BLaER1 treated with 17β-estradiol and CSF1 and Interleukin-3, amounts not matched to agents 10 nM and 100 nM (cell line): ENCODE measurements at regions not wholly inside any gene's neighbourhood (a gene's known extent, or its start where the extent isn't known, plus 50 kb on each side); places are given as distances from the start of the nearest gene placed in this dataset.
A peak's percentile ranks its signal among the peaks of the same experiment; 100 is the strongest.

ENCODE experiments used
- H3K27ac ChIP-seq, 11 experiments: shearing (Covaris generic); formaldehyde crosslinking; 2 replicates each; pipeline ENCODE4 v1.8.1; 2022
- H3K27me3 ChIP-seq, 11 experiments: shearing (Covaris generic); formaldehyde crosslinking; 2 replicates each; pipeline ENCODE4 v1.8.1; 2022
- H3K36me3 ChIP-seq, 11 experiments: shearing (Covaris generic); formaldehyde crosslinking; 2 replicates each; pipeline ENCODE4 v1.8.1; 2022
- H3K4me1 ChIP-seq, 10 experiments: shearing (Covaris generic); formaldehyde crosslinking; 2 replicates each; pipeline ENCODE4 v1.8.1; 2022
- H3K4me2 ChIP-seq, 11 experiments: shearing (Covaris generic); formaldehyde crosslinking; 2 replicates each; pipeline ENCODE4 v1.8.1; 2022
- H3K4me3 ChIP-seq, 10 experiments: shearing (Covaris generic); formaldehyde crosslinking; 2 replicates each; pipeline ENCODE4 v1.8.1; 2022
- H3K9ac ChIP-seq, 11 experiments: shearing (Covaris generic); formaldehyde crosslinking; 2 replicates each; pipeline ENCODE4 v1.8.1; 2022
- H3K9me3 ChIP-seq, 11 experiments: shearing (Covaris generic); formaldehyde crosslinking; replicated peaks in 1 of 11; 2 replicates each; pipeline ENCODE4 v1.8.1; 2022
- H4K20me1 ChIP-seq, 11 experiments: shearing (Covaris generic); formaldehyde crosslinking; 2 replicates each; pipeline ENCODE4 v1.8.1; 2022
- Cebpa-rat ChIP-seq, 11 experiments: shearing (Covaris generic); IDR thresholded peaks; 2 replicates each; pipeline ENCODE4 v1.8.1; 2022

DNA sequence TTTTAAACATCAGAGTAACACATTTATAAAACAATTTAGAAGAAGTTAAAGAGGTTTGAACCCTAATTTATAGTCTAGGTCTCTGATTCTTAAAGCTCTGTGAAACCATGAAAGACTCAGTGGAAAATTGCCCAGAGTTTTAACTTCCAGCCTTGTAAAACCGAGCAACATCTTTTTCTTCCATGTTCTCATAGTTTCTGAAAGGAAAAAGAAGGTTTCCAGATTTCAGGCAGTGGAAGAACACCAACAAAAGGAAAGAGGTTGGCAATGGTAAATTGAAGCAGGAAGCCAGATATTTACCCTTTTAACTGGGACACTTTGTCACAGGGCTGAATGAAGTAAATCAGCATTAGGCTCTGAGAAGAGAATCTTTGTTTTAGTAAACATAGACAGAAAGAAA, 1999.3 kb downstream of the MAT2B start:
- no peak for TF ChIP-seq Cebpa-rat (IDR thresholded peaks at IDR 0.05)
- no peaks in the 10 kb centered on the region for H4K20me1 ChIP-seq
- H3K36me3 ChIP-seq: no peaks in the 10 kb centered on the region

DNA sequence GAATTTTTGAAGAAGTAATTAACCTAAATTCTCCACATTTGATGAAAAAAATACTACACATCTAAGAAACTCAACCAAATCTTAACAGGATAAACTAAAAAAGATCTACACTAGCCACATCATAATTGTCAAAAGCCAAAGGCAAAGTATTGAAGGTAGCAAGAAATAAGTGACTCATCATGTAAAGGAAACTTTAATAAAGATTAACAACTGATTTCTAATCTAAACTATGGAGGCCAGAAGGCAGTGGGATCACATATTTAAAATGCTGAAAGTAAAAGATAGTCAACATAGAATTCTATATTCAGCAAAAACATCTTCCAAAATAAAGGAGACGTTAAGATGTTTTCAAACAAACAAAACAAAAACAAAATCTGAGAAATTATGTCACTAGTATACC, 2002.9 kb downstream of the MAT2B start:
- no peak overlapping the region for H3K27ac ChIP-seq

More for the DNA sequence above, 1999.3 kb downstream of the MAT2B start:
- Histone ChIP-seq H3K9me3 (peaks cover 0 to 16% (median 8%) of the 10 kb centered on the region in 11 experiments; a peak in 16 of 22 replicates), H3K27ac (no peak overlapping the region), H3K4me2 (no peak overlapping the region), H3K27me3 (no peaks in the 10 kb centered on the region), H3K4me3 (no peak overlapping the region), H3K4me1 (no peaks in the 10 kb centered on the region), H3K9ac (no peak overlapping the region)

DNA sequence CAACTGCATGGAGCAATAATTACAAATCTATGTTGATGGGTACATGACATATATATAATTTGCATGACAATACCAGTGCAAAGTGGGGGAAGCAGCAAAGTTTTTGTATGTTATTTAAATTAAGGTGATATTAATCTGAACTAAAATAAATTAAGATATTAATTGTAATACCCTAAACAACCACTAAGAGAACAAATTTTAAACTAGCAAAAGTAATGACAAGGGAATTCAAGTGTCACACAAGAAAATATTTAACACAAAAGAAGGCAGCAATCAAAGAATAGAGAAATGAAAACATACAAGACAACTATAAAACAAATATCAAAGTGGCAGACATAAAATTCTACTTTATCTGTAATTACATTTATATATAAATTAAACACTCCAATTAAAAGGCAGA, 2003.4 kb downstream of the MAT2B start:
- TF ChIP-seq Cebpa-rat (IDR thresholded peaks at IDR 0.05): no peak
- Histone ChIP-seq H3K4me1 (no peaks in the 10 kb centered on the region), H3K36me3 (no peaks in the 10 kb centered on the region), H3K4me3 (no peak overlapping the region), H4K20me1 (no peaks in the 10 kb centered on the region), H3K4me2 (no peak overlapping the region), H3K9me3 (peaks cover 0 to 16% (median 8%) of the 10 kb centered on the region in 11 experiments; a peak in 16 of 22 replicates), H3K27me3 (no peaks in the 10 kb centered on the region), H3K27ac (no peak overlapping the region), H3K9ac (no peak overlapping the region)

More for the DNA sequence above, 2002.9 kb downstream of the MAT2B start:
- H3K9me3 ChIP-seq: peaks cover 0 to 16% (median 8%) of the 10 kb centered on the region in 11 experiments; a peak in 16 of 22 replicates
- no peaks in the 10 kb centered on the region for H3K4me1 ChIP-seq
- H3K36me3 ChIP-seq: no peaks in the 10 kb centered on the region
- no peak overlapping the region for H3K4me2 ChIP-seq
- no peak overlapping the region for H3K9ac ChIP-seq
- no peak overlapping the region for H3K4me3 ChIP-seq
- H3K27me3 ChIP-seq: no peaks in the 10 kb centered on the region
- H4K20me1 ChIP-seq: no peaks in the 10 kb centered on the region
- TF ChIP-seq Cebpa-rat (IDR thresholded peaks at IDR 0.05): no peak

DNA sequence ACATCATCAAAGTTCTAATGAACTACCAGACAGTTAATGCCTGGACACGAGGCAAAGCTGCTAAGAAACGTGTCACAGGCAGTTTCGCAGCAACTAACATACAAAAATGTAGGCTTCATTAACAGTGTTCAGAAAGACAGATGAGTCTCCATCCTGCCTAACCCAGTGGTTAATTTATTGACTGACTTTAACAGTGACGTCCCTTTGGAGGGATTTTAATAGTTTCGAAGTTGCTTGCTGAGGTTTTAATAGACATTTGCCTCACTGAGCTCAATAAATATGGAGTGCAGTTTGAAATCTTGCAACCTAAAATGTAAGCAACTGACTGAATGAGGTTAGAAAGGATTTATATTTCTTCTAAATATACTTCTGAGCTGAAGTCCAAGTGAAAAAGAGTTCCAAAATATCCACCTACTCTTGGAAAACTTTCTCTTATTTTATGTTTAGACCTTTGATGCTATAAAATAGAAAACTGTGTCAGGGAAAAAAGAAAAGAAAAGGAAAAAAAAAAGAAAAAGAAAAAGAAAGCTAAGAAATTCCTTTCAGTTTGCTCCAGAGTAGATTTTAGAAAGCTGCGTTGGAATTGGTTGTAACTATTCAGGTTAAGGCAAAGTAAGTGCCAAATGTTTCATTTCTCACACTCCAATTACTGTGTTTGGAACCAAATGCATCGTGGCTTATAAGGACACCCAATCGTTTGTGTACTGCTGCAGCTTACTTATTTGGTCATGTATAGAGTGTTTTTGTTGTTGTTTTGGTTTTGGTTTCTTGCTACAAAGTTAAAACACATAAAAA, 2016.6 kb downstream of the MAT2B start:
- Histone ChIP-seq H3K36me3 (no peaks in the 10 kb centered on the region), H4K20me1 (no peaks in the 10 kb centered on the region), H3K4me1 (peaks cover 0 to 4% (median 0%) of the 10 kb centered on the region in 10 experiments; a peak in 1 of 20 replicates), H3K9ac (no peak overlapping the region), H3K4me2 (no peak overlapping the region), H3K27ac (no peak overlapping the region), H3K4me3 (no peak overlapping the region), H3K9me3 (peaks cover 0 to 5% (median 0%) of the 10 kb centered on the region in 11 experiments; a peak in 6 of 22 replicates), H3K27me3 (no peaks in the 10 kb centered on the region)
- no peak for TF ChIP-seq Cebpa-rat (IDR thresholded peaks at IDR 0.05)

DNA sequence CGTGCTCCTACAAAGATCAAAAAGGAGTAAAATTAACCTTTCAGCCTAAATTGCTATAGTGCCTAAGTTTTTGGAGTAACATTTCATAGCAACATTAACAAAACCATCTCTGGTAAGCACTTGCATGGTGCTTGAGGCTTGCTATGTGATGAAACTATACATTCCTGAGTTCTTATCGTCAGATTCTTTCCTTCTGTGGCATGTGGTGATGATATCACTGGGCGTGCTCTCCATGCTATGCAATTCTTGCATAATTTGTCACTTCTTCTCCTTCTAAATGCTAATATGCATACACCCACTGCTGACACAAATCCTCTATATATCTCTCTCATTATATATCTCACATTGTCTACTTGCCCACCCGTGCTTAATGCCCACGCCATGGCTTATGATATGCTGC, 2019.9 kb downstream of the MAT2B start:
- TF ChIP-seq Cebpa-rat (IDR thresholded peaks at IDR 0.05): no peak
- no peak overlapping the region for H3K9ac ChIP-seq
- no peak overlapping the region for H3K27ac ChIP-seq
- H3K36me3 ChIP-seq: no peaks in the 10 kb centered on the region
- no peaks in the 10 kb centered on the region for H3K27me3 ChIP-seq
- peaks cover 0 to 4% (median 0%) of the 10 kb centered on the region in 10 experiments; a peak in 1 of 20 replicates for H3K4me1 ChIP-seq
- no peak overlapping the region for H3K4me2 ChIP-seq
- no peak overlapping the region for H3K4me3 ChIP-seq
- H3K9me3 ChIP-seq: peaks cover 8 to 34% (median 22%) of the 10 kb centered on the region in 11 experiments; a peak in 19 of 22 replicates
- no peaks in the 10 kb centered on the region for H4K20me1 ChIP-seq

DNA sequence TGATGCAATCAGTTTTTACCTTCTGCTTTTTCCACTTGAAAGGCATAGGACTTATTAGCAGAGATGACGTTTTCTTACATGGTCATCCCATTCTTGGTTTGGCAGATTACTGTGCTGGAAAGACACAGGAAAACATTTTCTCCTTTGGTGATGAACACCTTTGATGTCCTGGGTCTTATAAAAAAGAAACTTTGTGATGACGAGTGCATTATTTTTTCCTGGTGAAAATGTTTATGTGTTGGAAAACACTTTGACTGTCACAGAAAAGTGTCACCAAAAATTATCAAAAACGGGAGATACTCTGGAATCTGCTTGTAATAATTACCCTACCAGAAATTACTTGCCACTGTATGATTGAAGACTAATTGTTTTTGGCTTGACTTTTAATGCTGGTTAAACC, 2020.9 kb downstream of the MAT2B start:
- Histone ChIP-seq H4K20me1 (no peaks in the 10 kb centered on the region), H3K4me3 (no peak overlapping the region), H3K36me3 (no peaks in the 10 kb centered on the region), H3K27ac (no peak overlapping the region), H3K4me1 (peaks cover 0 to 4% (median 0%) of the 10 kb centered on the region in 10 experiments; a peak in 1 of 20 replicates), H3K27me3 (no peaks in the 10 kb centered on the region), H3K9ac (no peak overlapping the region), H3K4me2 (no peak overlapping the region), H3K9me3 (peaks cover 8 to 34% (median 22%) of the 10 kb centered on the region in 11 experiments; a peak in 19 of 22 replicates)
- no peak for TF ChIP-seq Cebpa-rat (IDR thresholded peaks at IDR 0.05)

DNA sequence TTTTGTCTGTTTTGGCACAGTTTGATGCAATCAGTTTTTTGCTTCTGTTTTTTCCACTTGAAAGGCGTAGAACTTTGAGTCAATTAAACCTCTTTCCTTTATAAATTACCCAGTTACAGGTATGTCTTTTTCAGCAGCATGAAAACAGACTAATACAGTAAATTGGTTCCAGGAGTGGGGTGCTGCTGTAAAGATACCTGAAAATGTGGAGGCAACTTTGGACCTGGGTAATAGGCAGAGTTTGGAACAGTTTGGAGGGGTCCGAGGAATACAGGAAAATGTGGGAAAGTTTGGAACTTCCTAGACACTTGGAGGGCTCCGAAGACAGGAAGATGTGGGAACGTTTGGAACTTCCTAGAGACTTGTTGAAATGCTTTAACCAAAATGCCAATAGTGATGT, 2022.2 kb downstream of the MAT2B start:
- Histone ChIP-seq H3K4me3 (no peak overlapping the region), H3K4me2 (no peak overlapping the region), H3K27ac (no peak overlapping the region), H3K9me3 (peaks cover 8 to 34% (median 22%) of the 10 kb centered on the region in 11 experiments; a peak in 19 of 22 replicates), H3K9ac (no peak overlapping the region), H4K20me1 (no peaks in the 10 kb centered on the region), H3K4me1 (peaks cover 0 to 4% (median 0%) of the 10 kb centered on the region in 10 experiments; a peak in 1 of 20 replicates), H3K27me3 (no peaks in the 10 kb centered on the region), H3K36me3 (no peaks in the 10 kb centered on the region)
- no peak for TF ChIP-seq Cebpa-rat (IDR thresholded peaks at IDR 0.05)

DNA sequence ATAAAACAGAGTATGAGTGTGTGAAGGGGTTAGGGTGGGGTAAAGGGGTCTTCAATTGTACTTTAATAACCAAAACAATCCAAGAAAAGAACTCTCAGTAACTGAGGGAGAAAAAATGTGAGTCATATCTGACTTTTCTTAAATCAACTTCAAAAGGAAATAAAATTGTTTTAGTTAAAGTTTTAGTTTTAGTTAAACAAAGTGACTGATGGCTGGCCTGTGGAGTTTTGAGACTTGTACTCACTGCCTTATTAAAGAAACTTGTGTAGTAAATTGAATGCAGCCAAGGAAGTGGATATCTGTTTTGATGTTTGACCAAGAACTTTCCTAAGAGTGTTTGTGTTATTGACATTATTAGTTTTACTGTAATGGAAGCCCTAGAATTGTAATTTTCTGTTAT, 2032.6 kb downstream of the MAT2B start:
- peaks cover 0 to 10% (median 0%) of the 10 kb centered on the region in 11 experiments; a peak in 6 of 22 replicates for H3K9me3 ChIP-seq
- H3K4me3 ChIP-seq: no peak overlapping the region
- no peak overlapping the region for H3K27ac ChIP-seq
- no peaks in the 10 kb centered on the region for H3K27me3 ChIP-seq
- no peak for TF ChIP-seq Cebpa-rat (IDR thresholded peaks at IDR 0.05)
- H4K20me1 ChIP-seq: no peaks in the 10 kb centered on the region
- H3K36me3 ChIP-seq: no peaks in the 10 kb centered on the region
- no peak overlapping the region for H3K9ac ChIP-seq
- no peaks in the 10 kb centered on the region for H3K4me1 ChIP-seq
- H3K4me2 ChIP-seq: no peak overlapping the region

DNA sequence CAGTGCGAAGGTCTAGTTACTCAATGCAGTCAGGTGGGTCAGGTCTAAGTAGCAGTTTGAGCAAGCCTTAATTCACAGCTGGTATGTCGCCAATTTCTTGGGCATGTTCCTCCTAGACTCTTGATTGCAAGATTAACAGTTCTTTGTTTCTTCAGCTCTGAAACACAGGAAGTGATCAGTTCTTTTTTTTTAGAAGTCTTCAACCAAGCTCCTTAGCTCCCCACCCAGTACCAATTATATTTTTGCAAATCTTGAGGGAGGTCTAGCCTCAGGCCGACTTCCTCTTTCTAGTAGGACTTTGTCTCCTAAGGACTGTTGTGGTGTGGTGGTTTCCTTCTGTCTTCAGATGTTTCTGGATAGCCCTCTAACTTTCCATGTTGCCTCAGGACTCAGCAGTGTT, 2054.2 kb downstream of the MAT2B start:
- Histone ChIP-seq H3K27ac (peak overlapping the region in 10 of 11 experiments; percentile 44 to 81 (median 66); a peak in 19 of 22 replicates), H3K9ac (peak overlapping the region in 4 of 11 experiments; percentile 19 to 55 (median 36); a peak in 6 of 22 replicates), H3K9me3 (peaks cover 0 to 12% (median 6%) of the 10 kb centered on the region in 11 experiments; a peak in 10 of 22 replicates), H3K4me2 (peak overlapping the region; percentile 45 to 76 (median 63)), H3K4me3 (0 out of 20 replicates have a peak overlapping the region, but pooled peaks of 1 of the 10 experiments have one; percentile 48), H3K27me3 (no peaks in the 10 kb centered on the region), H4K20me1 (no peaks in the 10 kb centered on the region), H3K4me1 (peaks cover 17 to 25% (median 22%) of the 10 kb centered on the region in 10 experiments), H3K36me3 (no peaks in the 10 kb centered on the region)
- peak in 8 of 11 experiments; percentile 39 to 84 (median 66); a peak in 11 of 22 replicates for TF ChIP-seq Cebpa-rat (IDR thresholded peaks at IDR 0.05)
